OCI-LY7 (cell line): ENCODE measurements at regions not wholly inside any gene's neighbourhood (a gene's known extent, or its start where the extent isn't known, plus 50 kb on each side); places are given as distances from the start of the nearest gene placed in this dataset.

Experiments used
- BruUV-seq: library from RNA; stranded (reverse); fragments of 400-500 nt; replicated peaks from 2 replicates; lab custom pipeline; 2021; lab: Mats Ljungman, UMichigan
- CTCF ChIA-PET: fragments of 300-600 bp; sonication (Branson Sonifier 250); formaldehyde crosslinking; loops from one replicate; lab custom pipeline; 2022; ENCODE audit warnings: antibody characterized with exemption; ENCODE audit not compliant: unreplicated experiment; lab: Charles Lee
- POLR2A ChIA-PET: fragments of 300-600 bp; sonication (Branson Sonifier 250); formaldehyde crosslinking; loops from one replicate; lab custom pipeline; 2022; ENCODE audit warnings: antibody characterized with exemption; lab: Charles Lee
- DNase-seq: peaks from one replicate; pipeline ENCODE4 v3.0.0-alpha.2; 2015; ENCODE audit warnings: low spot score
- H2AFZ ChIP-seq: fragments of 200-600 bp; sonication (generic), shearing (Covaris generic); 2 replicates; pipeline ENCODE4 v1.6.1; 2014; ENCODE audit warnings: mild to moderate bottlenecking, antibody characterized with exemption, low read length, moderate library complexity
- H3K27ac ChIP-seq: fragments of 200-600 bp; sonication (generic); 2 replicates; pipeline ENCODE4 v1.5.1; 2014; ENCODE audit warnings: mixed run types, low read depth, mild to moderate bottlenecking, moderate library complexity, low read length, inconsistent platforms; ENCODE audit not compliant: poor library complexity, severe bottlenecking
- H3K36me3 ChIP-seq: fragments of 200-600 bp; sonication (generic); 2 replicates; pipeline ENCODE4 v1.6.1; 2014; ENCODE audit warnings: mild to moderate bottlenecking, antibody characterized with exemption, low read length, moderate library complexity, mixed read lengths; ENCODE audit not compliant: insufficient read depth
- H3K4me1 ChIP-seq: fragments of 200-600 bp; sonication (generic); 2 replicates; pipeline ENCODE4 v1.5.1; 2014; ENCODE audit warnings: mild to moderate bottlenecking, low read length; ENCODE audit not compliant: insufficient read depth, poor library complexity, severe bottlenecking
- H3K4me2 ChIP-seq: fragments of 200-600 bp; sonication (generic); 2 replicates; pipeline ENCODE4 v1.6.1; 2014; ENCODE audit warnings: mild to moderate bottlenecking, low read length
- H3K4me3 ChIP-seq: fragments of 200-600 bp; sonication (generic); 2 replicates; pipeline ENCODE4 v1.5.1; 2014; ENCODE audit warnings: mild to moderate bottlenecking, low read depth, low read length; ENCODE audit not compliant: poor library complexity, severe bottlenecking
- H3K79me2 ChIP-seq: fragments of 200-600 bp; sonication (generic); 2 replicates; pipeline ENCODE4 v1.6.1; 2016; ENCODE audit warnings: low read depth, mild to moderate bottlenecking, low read length, moderate library complexity, mixed read lengths; ENCODE audit not compliant: insufficient read depth
- H3K9me2 ChIP-seq: fragments of 200-600 bp; sonication (generic); 2 replicates; pipeline ENCODE4 v1.6.1; 2016; ENCODE audit warnings: mild to moderate bottlenecking, low read length, mixed read lengths; ENCODE audit not compliant: insufficient read depth
- H3K9me3 ChIP-seq: fragments of 200-600 bp; sonication (generic); 2 replicates; pipeline ENCODE4 v1.6.1; 2014; ENCODE audit warnings: mild to moderate bottlenecking, mixed run types, low read length, mixed read lengths
- H4K20me1 ChIP-seq: fragments of 200-600 bp; sonication (generic); 2 replicates; pipeline ENCODE4 v1.6.1; 2014; ENCODE audit warnings: mild to moderate bottlenecking, antibody characterized with exemption, low read length, moderate library complexity, mixed read lengths; ENCODE audit not compliant: insufficient read depth
- CTCF ChIP-seq: fragments of 200-600 bp; sonication (generic); conservative IDR thresholded peaks from 2 replicates; pipeline ENCODE4 v1.5.1; 2014; ENCODE audit warnings: mild to moderate bottlenecking, antibody characterized with exemption, low read length, moderate library complexity, mixed read lengths
- EZH2phosphoT487 ChIP-seq: fragments of 200-600 bp; sonication (generic); IDR thresholded peaks from 2 replicates; pipeline ENCODE4 v1.6.1; 2018; ENCODE audit warnings: low read depth, borderline replicate concordance, mild to moderate bottlenecking, mixed run types, antibody characterized with exemption, low read length, moderate library complexity, mixed read lengths
- intact Hi-C: fragments of 100-400 bp; cut with micrococcal nuclease; formaldehyde crosslinking; loops from one replicate; pipeline ENCODE4 v1.10.0; 2022; ENCODE audit not compliant: unreplicated experiment

- POLR2A ChIA-PET = no interaction called here
- CTCF ChIA-PET = no interaction called here
- H4K20me1 ChIP-seq = no peaks in the 10 kb centered on the region
- no peaks in the 10 kb centered on the region for H3K9me2 ChIP-seq
- intact Hi-C loops = no loop called here
- no peak overlapping the region for H3K4me2 ChIP-seq
- BruUV-seq = no TSS peak
- H3K4me3 ChIP-seq = no peak overlapping the region
- H3K9me3 ChIP-seq = no peaks in the 10 kb centered on the region
- no peak for DNase-seq
- no peak for TF ChIP-seq CTCF
- no peaks in the 10 kb centered on the region for H3K36me3 ChIP-seq
- no peak overlapping the region for H3K27ac ChIP-seq
- no peaks in the 10 kb centered on the region for H3K4me1 ChIP-seq
- H2AFZ ChIP-seq = no peak overlapping the region
- H3K79me2 ChIP-seq = no peaks in the 10 kb centered on the region
Observed at GRCh38 chrX:127782904-127783303, 269.3 kb downstream of the ACTRT1 start.

- no peak overlapping the region for H3K27ac ChIP-seq
- no peaks in the 10 kb centered on the region for H3K9me2 ChIP-seq
- DNase-seq = no peak
- H4K20me1 ChIP-seq = no peaks in the 10 kb centered on the region
- no peak overlapping the region for H3K4me2 ChIP-seq
- ChIA-PET CTCF (no interaction called here), POLR2A (no interaction called here)
- no peaks in the 10 kb centered on the region for H3K79me2 ChIP-seq
- intact Hi-C loops = no loop called here
- H3K9me3 ChIP-seq = no peaks in the 10 kb centered on the region
- no peaks in the 10 kb centered on the region for H3K4me1 ChIP-seq
- H2AFZ ChIP-seq = no peak overlapping the region
- BruUV-seq = no TSS peak
- no peaks in the 10 kb centered on the region for H3K36me3 ChIP-seq
- H3K4me3 ChIP-seq = no peak overlapping the region
- TF ChIP-seq EZH2phosphoT487 (no peak), CTCF (no peak)
Observed at GRCh38 chrX:127764674-127765073, 287.5 kb downstream of the ACTRT1 start.

GRCh38 chrX:127762663-127763062 lies 289.5 kb downstream of the ACTRT1 start:
- TF ChIP-seq CTCF = no peak
- no peak for TF ChIP-seq EZH2phosphoT487
- Histone ChIP-seq H3K4me1 (no peaks in the 10 kb centered on the region), H3K9me2 (no peaks in the 10 kb centered on the region), H3K4me3 (no peak overlapping the region), H4K20me1 (no peaks in the 10 kb centered on the region), H3K9me3 (no peaks in the 10 kb centered on the region), H3K36me3 (no peaks in the 10 kb centered on the region), H3K79me2 (no peaks in the 10 kb centered on the region), H3K27ac (no peak overlapping the region), H3K4me2 (no peak overlapping the region), H2AFZ (no peak overlapping the region)
- ChIA-PET CTCF (no interaction called here), POLR2A (interaction anchor here (0.9 kb wide), 1 partner anchor 91 kb away, joined by 4 read pairs; no protein-coding TSS in a partner anchor)
- no peak for DNase-seq
- intact Hi-C loops = no loop called here
- BruUV-seq = no TSS peak
